ENCODE measurements at regions not wholly inside any gene's neighbourhood (a gene's known extent, or its start where the extent isn't known, plus 50 kb on each side); places are given as distances from the start of the nearest gene placed in this dataset.

DNA sequence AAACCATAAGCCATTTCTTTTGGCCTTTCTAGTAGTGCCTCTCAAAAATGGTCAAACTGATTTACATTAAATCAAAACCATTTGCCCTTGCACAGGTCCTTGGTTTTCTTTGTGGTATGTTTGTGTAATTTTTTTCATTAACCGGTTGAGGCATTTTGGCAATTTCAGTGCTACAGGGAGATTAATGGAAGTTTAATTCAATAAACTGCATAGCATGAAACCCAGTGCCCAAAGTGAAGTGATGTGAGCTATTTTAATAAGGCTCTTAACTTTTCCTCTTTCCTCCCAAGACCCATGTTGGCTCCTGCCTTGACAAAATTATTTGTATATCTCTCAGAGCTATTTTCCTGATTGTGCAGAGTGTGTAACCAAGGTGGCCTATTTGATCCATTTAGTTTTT, 326.2 kb upstream of the SEMA6A start:
- TF ChIP-seq, protein P1, sequence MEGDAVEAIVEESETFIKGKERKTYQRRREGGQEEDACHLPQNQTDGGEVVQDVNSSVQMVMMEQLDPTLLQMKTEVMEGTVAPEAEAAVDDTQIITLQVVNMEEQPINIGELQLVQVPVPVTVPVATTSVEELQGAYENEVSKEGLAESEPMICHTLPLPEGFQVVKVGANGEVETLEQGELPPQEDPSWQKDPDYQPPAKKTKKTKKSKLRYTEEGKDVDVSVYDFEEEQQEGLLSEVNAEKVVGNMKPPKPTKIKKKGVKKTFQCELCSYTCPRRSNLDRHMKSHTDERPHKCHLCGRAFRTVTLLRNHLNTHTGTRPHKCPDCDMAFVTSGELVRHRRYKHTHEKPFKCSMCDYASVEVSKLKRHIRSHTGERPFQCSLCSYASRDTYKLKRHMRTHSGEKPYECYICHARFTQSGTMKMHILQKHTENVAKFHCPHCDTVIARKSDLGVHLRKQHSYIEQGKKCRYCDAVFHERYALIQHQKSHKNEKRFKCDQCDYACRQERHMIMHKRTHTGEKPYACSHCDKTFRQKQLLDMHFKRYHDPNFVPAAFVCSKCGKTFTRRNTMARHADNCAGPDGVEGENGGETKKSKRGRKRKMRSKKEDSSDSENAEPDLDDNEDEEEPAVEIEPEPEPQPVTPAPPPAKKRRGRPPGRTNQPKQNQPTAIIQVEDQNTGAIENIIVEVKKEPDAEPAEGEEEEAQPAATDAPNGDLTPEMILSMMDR (IDR thresholded peaks at IDR 0.05): no peak
- no peak for TF ChIP-seq POLR2A (IDR thresholded peaks at IDR 0.05)
